Ovary (tissue), 3 donors: ENCODE measurements at regions not wholly inside any gene's neighbourhood (a gene's known extent, or its start where the extent isn't known, plus 50 kb on each side); places are given as distances from the start of the nearest gene placed in this dataset.

Source experiments
- CTCF ChIP-seq, 3 donors: fragments of 450-650 bp in 2 of 3; fragments of 200-600 bp in 1 of 3; IDR thresholded peaks; one replicate each; pipeline versions ENCODE4 v1.5.1 to v1.8.0; 2016 to 2022; ENCODE audit warnings: antibody characterized with exemption in 3 of 3, mild to moderate bottlenecking in 1 of 3
- EP300 ChIP-seq: sonication (generic); formaldehyde crosslinking; IDR thresholded peaks from one replicate; pipeline ENCODE4 v1.6.1; 2017; ENCODE audit warnings: antibody characterized with exemption
- POLR2A ChIP-seq: fragments of 450-650 bp; IDR thresholded peaks from one replicate; pipeline ENCODE4 v1.6.1; 2017; ENCODE audit warnings: antibody characterized with exemption, mild to moderate bottlenecking, moderate library complexity
- donor health status: DM: no; HTN: no; CAD: no.

DNA sequence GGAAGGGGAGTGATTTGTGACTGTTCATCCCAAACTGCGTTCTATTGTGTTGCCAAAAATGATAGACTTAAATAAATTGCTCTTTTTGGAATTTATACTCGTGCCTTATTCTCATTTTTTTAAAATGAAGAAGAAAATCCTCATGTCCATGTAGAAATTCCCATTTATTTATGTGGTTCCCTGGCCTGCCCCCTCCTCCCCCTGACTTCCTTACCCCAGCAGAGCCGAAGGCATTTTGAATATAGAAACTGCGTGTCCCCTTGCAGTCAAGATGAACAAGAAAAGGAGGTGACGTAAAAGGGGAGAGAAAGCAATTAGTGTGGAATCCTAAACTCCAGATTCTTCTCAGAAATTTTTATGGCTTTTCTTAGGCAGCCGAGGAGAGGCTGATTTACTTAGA lies 126.1 kb downstream of the FAM204A start:
- TF ChIP-seq CTCF (IDR thresholded peaks at IDR 0.05) (no peak), POLR2A (no peak), EP300 (no peak)
